RWPE1 (cell line): ENCODE measurements at regions not wholly inside any gene's neighbourhood (a gene's known extent, or its start where the extent isn't known, plus 50 kb on each side); places are given as distances from the start of the nearest gene placed in this dataset.
"Not testable (repeated sequence)": the region's sequence is repeated elsewhere in the genome, so short reads cannot be mapped to it uniquely, and the experiment has no call there.

Experiments
- CTCF ChIA-PET: fragments of 350-600 bp; sonication (Branson Sonifier 250); formaldehyde crosslinking; extraction: SDS; loops from one replicate; lab custom pipeline; 2021; lab: Yijun Ruan, JAX
- POLR2A ChIA-PET: fragments of 400-600 bp; formaldehyde crosslinking; extraction: SDS; loops from one replicate; lab custom pipeline; 2020; ENCODE audit warnings: antibody characterized with exemption; ENCODE audit not compliant: low non-redundant PET; lab: Yijun Ruan, JAX
- DNase-seq: peaks from one replicate; pipeline ENCODE4 v3.0.0; 2012; ENCODE audit warnings: low spot score
- H3K27ac ChIP-seq: fragments of 450-650 bp; 2 replicates; pipeline ENCODE4 v1.5.1; 2017
- TF ChIP-seq, protein P1 (sequence below): fragments of 450-650 bp; conservative IDR thresholded peaks from 2 replicates; pipeline ENCODE4 v1.5.1; 2017; ENCODE audit warnings: low read depth, mild to moderate bottlenecking

DNA sequence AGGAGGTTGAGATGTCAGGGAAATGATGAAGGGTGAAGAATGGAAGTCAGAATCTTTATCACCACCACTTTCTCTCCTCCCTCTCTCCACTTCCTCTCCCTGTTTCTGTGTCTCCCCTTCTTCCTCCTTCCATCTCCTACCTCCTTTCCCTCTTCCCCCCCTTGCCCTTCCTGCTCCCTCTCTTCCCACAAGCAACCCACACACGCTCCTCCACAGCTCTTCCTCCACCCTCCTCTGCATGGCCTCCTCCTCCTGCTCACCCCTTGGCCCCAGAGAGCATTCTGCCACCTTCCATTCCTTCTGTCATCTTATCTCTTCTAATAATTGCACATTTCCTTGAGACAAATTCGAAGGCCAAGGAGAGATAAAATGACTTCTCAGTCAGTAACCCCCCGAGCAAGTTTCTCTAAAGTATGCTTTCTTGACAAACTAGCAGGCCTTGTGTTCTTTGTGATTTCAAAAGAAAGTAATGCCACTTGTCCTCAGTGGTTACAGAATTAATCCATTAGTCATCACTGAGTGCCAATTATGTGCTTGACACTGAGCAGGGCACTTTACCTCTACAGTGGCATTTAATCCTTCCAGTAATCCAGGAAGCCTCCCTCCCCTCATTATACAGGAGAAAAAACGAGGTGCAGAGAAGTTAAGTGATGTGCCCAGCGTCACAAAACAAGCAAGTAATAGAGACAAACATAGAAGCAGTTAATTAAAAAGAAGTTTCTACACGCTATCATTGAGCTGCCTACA is 72.3 kb upstream of the CCL1 start:
- ChIA-PET POLR2A (no interaction called here), CTCF (no interaction called here)
- no peak overlapping the region for H3K27ac ChIP-seq
- DNase-seq, result no peak
- TF ChIP-seq, protein P1, sequence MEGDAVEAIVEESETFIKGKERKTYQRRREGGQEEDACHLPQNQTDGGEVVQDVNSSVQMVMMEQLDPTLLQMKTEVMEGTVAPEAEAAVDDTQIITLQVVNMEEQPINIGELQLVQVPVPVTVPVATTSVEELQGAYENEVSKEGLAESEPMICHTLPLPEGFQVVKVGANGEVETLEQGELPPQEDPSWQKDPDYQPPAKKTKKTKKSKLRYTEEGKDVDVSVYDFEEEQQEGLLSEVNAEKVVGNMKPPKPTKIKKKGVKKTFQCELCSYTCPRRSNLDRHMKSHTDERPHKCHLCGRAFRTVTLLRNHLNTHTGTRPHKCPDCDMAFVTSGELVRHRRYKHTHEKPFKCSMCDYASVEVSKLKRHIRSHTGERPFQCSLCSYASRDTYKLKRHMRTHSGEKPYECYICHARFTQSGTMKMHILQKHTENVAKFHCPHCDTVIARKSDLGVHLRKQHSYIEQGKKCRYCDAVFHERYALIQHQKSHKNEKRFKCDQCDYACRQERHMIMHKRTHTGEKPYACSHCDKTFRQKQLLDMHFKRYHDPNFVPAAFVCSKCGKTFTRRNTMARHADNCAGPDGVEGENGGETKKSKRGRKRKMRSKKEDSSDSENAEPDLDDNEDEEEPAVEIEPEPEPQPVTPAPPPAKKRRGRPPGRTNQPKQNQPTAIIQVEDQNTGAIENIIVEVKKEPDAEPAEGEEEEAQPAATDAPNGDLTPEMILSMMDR, result no peak

DNA sequence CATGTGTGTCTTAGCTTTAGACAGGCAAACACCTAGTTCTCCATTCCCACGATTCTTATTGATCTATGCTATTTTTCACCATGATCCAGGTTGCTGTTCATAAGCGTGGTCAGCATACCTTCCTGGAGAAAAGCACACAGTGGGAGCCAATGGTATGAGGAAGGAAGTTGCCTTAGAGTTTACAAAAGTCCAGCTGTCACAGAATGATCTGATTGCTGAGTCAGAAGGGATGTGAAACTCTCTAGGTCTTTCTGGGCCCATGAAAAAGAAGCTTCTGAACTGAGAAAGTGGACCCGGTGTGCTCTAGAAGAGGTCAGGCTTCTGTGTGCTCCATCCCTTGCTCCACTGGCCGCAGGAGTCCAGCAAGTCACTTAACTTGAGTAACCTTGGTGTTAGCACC is 71.0 kb upstream of the CCL1 start:
- POLR2A ChIA-PET, result no interaction called here
- no peak overlapping the region for H3K27ac ChIP-seq
- no peak for DNase-seq
- CTCF ChIA-PET, result interaction anchor here (1.0 kb wide), 1 partner anchor 14 kb away, joined by 3 read pairs; no protein-coding TSS in a partner anchor
- TF ChIP-seq, protein P1, result no peak

DNA sequence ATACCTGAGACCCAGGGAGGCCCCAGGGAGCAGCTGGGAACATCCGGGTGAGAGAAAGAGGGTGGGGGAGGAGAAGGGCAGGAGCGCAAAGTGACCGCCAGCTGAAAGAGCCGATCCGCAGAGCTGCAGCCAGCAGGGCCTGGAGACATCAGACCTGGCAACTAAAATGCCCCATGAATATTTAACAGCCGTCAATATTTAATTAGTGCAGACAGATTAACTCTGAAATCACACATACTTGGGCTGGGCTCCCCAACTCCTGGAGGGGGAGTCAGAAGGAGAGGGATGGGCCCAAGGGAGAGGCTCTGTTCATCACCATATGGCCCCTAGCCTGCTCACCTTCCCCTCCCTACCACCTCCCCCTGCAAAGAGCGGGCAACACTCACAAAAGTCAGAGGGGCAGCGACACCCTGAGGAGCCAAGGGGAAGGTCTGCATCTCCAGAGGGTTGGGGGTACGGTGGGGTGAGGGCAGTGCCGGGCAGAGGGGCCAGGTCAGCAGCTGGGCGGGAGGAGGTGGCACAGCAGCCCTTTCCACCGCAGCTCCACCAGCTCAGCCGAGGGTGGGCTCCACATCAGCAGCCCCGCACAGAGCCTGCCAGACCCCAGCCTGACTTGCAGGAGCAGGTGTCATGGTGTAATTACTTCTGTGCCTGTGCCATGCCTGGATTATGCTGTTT is 61.9 kb upstream of the CCL1 start:
- H3K27ac ChIP-seq, result no peak overlapping the region
- CTCF ChIA-PET, result interaction anchor here (0.8 kb wide), 1 partner anchor 695 kb away, joined by 3 read pairs; no protein-coding TSS in a partner anchor
- TF ChIP-seq, protein P1, result no peak
- no peak for DNase-seq
- POLR2A ChIA-PET, result no interaction called here

DNA sequence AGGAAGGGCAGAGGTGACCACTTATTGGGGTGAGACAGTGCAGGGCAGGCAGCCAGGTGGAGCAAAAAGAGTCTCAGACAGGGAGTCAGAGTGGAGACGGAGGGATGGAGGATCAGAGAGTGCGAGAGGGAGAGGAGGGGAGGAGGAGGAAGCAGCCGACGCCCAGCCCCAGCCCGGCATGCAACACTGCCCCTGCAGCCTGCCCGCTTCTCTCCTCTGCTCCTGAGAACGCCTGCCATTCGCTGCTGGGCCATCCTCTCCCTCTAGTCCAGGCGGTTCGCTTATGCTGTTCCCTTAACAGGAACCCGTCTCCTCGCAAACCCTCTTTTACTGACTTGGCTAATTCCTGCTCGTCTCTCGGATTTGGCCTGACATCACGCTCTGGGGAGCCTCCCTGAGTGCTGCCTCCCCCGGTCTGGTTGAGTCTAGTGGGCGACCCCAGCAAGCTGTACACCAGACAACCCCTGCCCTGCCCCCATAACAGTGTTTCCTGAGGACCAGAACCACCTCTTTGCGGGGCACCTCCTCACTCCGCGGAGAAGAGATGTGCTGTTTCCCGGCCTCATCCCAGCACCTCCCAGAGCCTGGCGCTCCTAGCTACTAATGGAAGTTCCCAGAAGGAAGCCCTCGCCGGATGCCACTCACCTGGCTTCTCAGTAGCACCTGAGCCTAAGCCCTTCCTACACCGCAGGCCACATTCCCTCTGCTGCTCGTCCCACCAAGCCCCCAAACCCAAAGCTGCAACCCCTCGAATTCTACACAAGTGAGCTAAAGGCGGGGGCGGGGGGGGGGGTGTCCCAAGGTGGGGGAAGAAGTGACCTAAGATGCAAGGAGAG is 61.2 kb upstream of the CCL1 start:
- no peak for DNase-seq
- CTCF ChIA-PET, result interaction anchor here (0.5 to 0.8 kb wide), 2 partner anchors 243 to 696 kb away, joined by 3 read pairs; no protein-coding TSS in a partner anchor
- TF ChIP-seq, protein P1, result no peak

DNA sequence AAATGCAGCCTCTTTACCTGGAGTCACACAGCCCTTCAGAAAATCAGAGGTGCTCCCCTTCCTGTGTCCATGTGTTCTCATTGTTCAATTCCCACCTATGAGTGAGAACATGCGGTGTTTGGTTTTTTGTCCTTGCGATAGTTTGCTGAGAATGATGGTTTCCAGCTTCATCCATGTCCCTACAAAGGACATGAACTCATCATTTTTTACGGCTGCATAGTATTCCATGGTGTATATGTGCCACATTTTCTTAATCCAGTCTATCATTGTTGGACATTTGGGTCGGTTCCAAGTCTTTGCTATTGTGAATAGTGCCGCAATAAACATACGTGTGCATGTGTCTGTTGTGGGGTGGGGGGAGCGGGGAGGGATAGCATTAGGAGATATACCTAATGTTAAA is 60.3 kb upstream of the CCL1 start:
- CTCF ChIA-PET, H3K27ac ChIP-seq, POLR2A ChIA-PET, DNase-seq: not testable (repeated sequence)

More for the DNA sequence above, 61.2 kb upstream of the CCL1 start:
- POLR2A ChIA-PET, result no interaction called here
- H3K27ac ChIP-seq, result no peak overlapping the region

DNA sequence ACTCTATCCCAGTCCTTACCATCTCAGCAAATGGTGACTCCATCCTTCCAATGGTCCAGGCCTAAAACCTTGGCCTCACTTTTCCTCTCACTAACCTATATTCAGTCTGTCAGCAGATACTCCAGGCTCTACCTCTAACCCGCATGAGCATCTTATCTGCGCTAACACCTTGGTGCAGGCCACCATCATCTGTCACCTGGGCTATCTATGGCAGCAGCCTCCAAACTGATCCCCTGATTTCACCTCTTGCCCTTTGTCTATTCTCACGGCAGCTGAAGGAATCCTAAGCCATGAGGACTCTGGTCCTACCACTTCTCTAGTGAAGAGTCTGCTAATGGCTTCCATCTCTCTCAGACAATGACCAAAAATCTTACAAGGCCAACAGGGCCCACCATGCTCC is 57.9 kb upstream of the CCL1 start:
- H3K27ac ChIP-seq, result no peak overlapping the region
- POLR2A ChIA-PET, result no interaction called here
- TF ChIP-seq, protein P1, result no peak
- CTCF ChIA-PET, result interaction anchor here (0.6 to 1.4 kb wide), 4 partner anchors 26 to 656 kb away, joined by 3 read pairs; no protein-coding TSS in a partner anchor
- no peak for DNase-seq
